Ishikawa (cell line): ENCODE measurements at regions not wholly inside any gene's neighbourhood (a gene's known extent, or its start where the extent isn't known, plus 50 kb on each side); places are given as distances from the start of the nearest gene placed in this dataset.

Source experiments
- CREB1 ChIP-seq: IDR thresholded peaks from 2 replicates; pipeline ENCODE4 v1.6.1; 2012; ENCODE audit warnings: low read depth
- EP300 ChIP-seq: IDR thresholded peaks from 2 replicates; pipeline ENCODE4 v1.6.1; 2012; ENCODE audit warnings: borderline replicate concordance
- FOXM1 ChIP-seq: IDR thresholded peaks from 2 replicates; pipeline ENCODE4 v1.6.1; 2012; ENCODE audit warnings: low read depth, borderline replicate concordance
- RAD21 ChIP-seq: IDR thresholded peaks from 2 replicates; pipeline ENCODE4 v1.6.1; 2012; ENCODE audit warnings: low read depth
- TAF1 ChIP-seq: IDR thresholded peaks from 2 replicates; pipeline ENCODE4 v1.6.1; 2012; ENCODE audit warnings: low read depth, mild to moderate bottlenecking
- YY1 ChIP-seq: IDR thresholded peaks from 2 replicates; pipeline ENCODE4 v1.6.1; 2012; ENCODE audit warnings: low read depth
- TF ChIP-seq, protein P1 (sequence below): IDR thresholded peaks from 2 replicates; pipeline ENCODE4 v1.6.1; 2012

DNA sequence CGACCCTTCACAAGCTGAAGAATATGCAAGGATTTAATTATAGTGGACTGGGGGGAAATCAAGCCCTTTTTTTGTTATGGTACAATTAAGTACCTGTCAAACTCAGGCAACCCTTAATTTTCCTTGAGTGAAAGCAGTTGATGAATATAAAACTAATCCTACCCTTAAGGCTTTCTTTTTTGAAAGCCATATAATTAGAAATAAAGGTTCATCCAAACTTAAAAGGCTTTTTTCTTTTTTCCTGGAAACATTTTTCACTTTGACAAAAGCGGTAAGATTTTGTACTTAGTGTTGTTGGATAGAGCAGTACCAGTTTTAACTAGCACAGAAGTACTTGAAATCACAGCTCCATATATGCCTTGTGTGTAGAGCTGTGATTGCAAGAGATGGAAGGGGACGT is 91.9 kb upstream of the MANSC4 start:
- TF ChIP-seq FOXM1 (no peak), TAF1 (no peak), EP300 (no peak), CREB1 (no peak), YY1 (no peak), RAD21 (no peak)
- TF ChIP-seq, protein P1, sequence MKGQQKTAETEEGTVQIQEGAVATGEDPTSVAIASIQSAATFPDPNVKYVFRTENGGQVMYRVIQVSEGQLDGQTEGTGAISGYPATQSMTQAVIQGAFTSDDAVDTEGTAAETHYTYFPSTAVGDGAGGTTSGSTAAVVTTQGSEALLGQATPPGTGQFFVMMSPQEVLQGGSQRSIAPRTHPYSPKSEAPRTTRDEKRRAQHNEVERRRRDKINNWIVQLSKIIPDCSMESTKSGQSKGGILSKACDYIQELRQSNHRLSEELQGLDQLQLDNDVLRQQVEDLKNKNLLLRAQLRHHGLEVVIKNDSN = no peak
